H9 (cell line): ENCODE measurements at regions not wholly inside any gene's neighbourhood (a gene's known extent, or its start where the extent isn't known, plus 50 kb on each side); places are given as distances from the start of the nearest gene placed in this dataset.

Experiments
- DNase-seq: peaks from one replicate; pipeline ENCODE4 v3.0.0-alpha.2; 2017
- H2AFZ ChIP-seq: one replicate; pipeline ENCODE4 v1.6.1; 2013; ENCODE audit warnings: mild to moderate bottlenecking, low read length, control low read depth, moderate library complexity
- H2AK5ac ChIP-seq: 2 replicates; pipeline ENCODE4 v1.6.1; 2013; ENCODE audit warnings: low read length, control low read depth, mixed read lengths; ENCODE audit not compliant: insufficient read length
- H2BK120ac ChIP-seq: one replicate; pipeline ENCODE4 v1.6.1; 2013; ENCODE audit warnings: low read depth, mild to moderate bottlenecking, low read length, control low read depth, inconsistent platforms; ENCODE audit not compliant: poor library complexity, severe bottlenecking
- H2BK12ac ChIP-seq: 2 replicates; pipeline ENCODE4 v1.6.1; 2013; ENCODE audit warnings: low read length, control low read depth, mixed read lengths, low read depth; ENCODE audit not compliant: insufficient read length
- H2BK15ac ChIP-seq: 2 replicates; pipeline ENCODE4 v1.6.1; 2013; ENCODE audit warnings: low read depth, low read length, control low read depth
- H2BK20ac ChIP-seq: one replicate; pipeline ENCODE4 v1.6.1; 2013; ENCODE audit warnings: low read depth, mild to moderate bottlenecking, low read length, control low read depth, inconsistent platforms; ENCODE audit not compliant: poor library complexity, severe bottlenecking
- H2BK5ac ChIP-seq: 2 replicates; pipeline ENCODE4 v1.6.1; 2013; ENCODE audit warnings: low read length, control low read depth, mixed read lengths; ENCODE audit not compliant: insufficient read length
- H3K14ac ChIP-seq: 2 replicates; pipeline ENCODE4 v1.6.1; 2013; ENCODE audit warnings: low read length, control low read depth; ENCODE audit not compliant: insufficient read depth
- H3K18ac ChIP-seq: 2 replicates; pipeline ENCODE4 v1.6.1; 2013; ENCODE audit warnings: low read depth, mild to moderate bottlenecking, mixed read lengths, low read length, control low read depth; ENCODE audit not compliant: insufficient read length
- H3K23ac ChIP-seq: 2 replicates; pipeline ENCODE4 v1.6.1; 2013; ENCODE audit warnings: low read length, control low read depth, mixed read lengths, low read depth; ENCODE audit not compliant: insufficient read length
- H3K23me2 ChIP-seq: 2 replicates; pipeline ENCODE4 v1.6.1; 2013; ENCODE audit warnings: low read depth, mild to moderate bottlenecking, mixed read lengths, low read length, control low read depth; ENCODE audit not compliant: insufficient read length, poor library complexity, severe bottlenecking
- H3K27ac ChIP-seq: 2 replicates; pipeline ENCODE4 v1.5.1; 2013; ENCODE audit warnings: low read length, control low read depth, mixed read lengths, low read depth; ENCODE audit not compliant: insufficient read length
- H3K27me3 ChIP-seq: 2 replicates; pipeline ENCODE4 v1.6.1; 2013; ENCODE audit warnings: low read length, control low read depth, inconsistent platforms; ENCODE audit not compliant: insufficient read depth
- H3K4ac ChIP-seq: 2 replicates; pipeline ENCODE4 v1.6.1; 2013; ENCODE audit warnings: low read depth, mild to moderate bottlenecking, control low read depth, inconsistent platforms, low read length, moderate library complexity
- H3K4me1 ChIP-seq: 2 replicates; pipeline ENCODE4 v1.6.1; 2013; ENCODE audit warnings: low read length, control low read depth, inconsistent platforms; ENCODE audit not compliant: insufficient read depth
- H3K4me2 ChIP-seq: 2 replicates; pipeline ENCODE4 v1.6.1; 2013; ENCODE audit warnings: low read length, control low read depth, mixed read lengths; ENCODE audit not compliant: insufficient read length, insufficient read depth
- H3K56ac ChIP-seq: 2 replicates; pipeline ENCODE4 v1.6.1; 2013; ENCODE audit warnings: low read depth, mild to moderate bottlenecking, mixed read lengths, low read length, control low read depth; ENCODE audit not compliant: insufficient read length
- H3K79me1 ChIP-seq: 2 replicates; pipeline ENCODE4 v1.6.1; 2013; ENCODE audit warnings: low read depth, mild to moderate bottlenecking, moderate library complexity, low read length, control low read depth, inconsistent platforms; ENCODE audit not compliant: insufficient read depth, poor library complexity, severe bottlenecking
- H3K79me2 ChIP-seq: 2 replicates; pipeline ENCODE4 v1.6.1; 2013; ENCODE audit warnings: low read length, control low read depth, inconsistent platforms; ENCODE audit not compliant: insufficient read depth
- H3K9ac ChIP-seq: 2 replicates; pipeline ENCODE4 v1.6.1; 2013; ENCODE audit warnings: low read length, control low read depth, mixed read lengths; ENCODE audit not compliant: insufficient read length; ENCODE audit errors: extremely low read depth
- H3K9me3 ChIP-seq: one replicate; pipeline ENCODE4 v1.6.1; 2013; ENCODE audit warnings: low read depth, low read length, inconsistent platforms; ENCODE audit not compliant: control insufficient read depth
- H3T11ph ChIP-seq: one replicate; pipeline ENCODE4 v1.6.1; 2013; ENCODE audit warnings: mild to moderate bottlenecking, low read length, control low read depth, inconsistent platforms
- H4K20me1 ChIP-seq: one replicate; pipeline ENCODE4 v1.6.1; 2013; ENCODE audit not compliant: control insufficient read depth, insufficient read length, insufficient read depth
- H4K5ac ChIP-seq: 2 replicates; pipeline ENCODE4 v1.6.1; 2013; ENCODE audit warnings: low read depth, mild to moderate bottlenecking, mixed read lengths, low read length, control low read depth; ENCODE audit not compliant: insufficient read length
- H4K8ac ChIP-seq: replicated peaks from 2 replicates; pipeline ENCODE4 v1.6.1; 2013; ENCODE audit warnings: low read length, control low read depth, mixed read lengths, low read depth; ENCODE audit not compliant: insufficient read length
- H4K91ac ChIP-seq: 2 replicates; pipeline ENCODE4 v1.6.1; 2013; ENCODE audit warnings: low read depth, mild to moderate bottlenecking, moderate library complexity, mixed read lengths, low read length, control low read depth; ENCODE audit not compliant: insufficient read length
- H3K27ac Mint-ChIP-seq, 3 experiments: 2 replicates in 2 of 3; 3 replicates in 1 of 3; pipeline ENCODE4 v1.8.0; 2020 to 2021; ENCODE audit warnings: mixed read lengths in 3 of 3, mild to moderate bottlenecking in 1 of 3, moderate library complexity in 1 of 3
- H3K27me3 Mint-ChIP-seq: 2 replicates; pipeline ENCODE4 v1.8.0; 2021; ENCODE audit warnings: low read depth, mild to moderate bottlenecking, moderate library complexity, mixed read lengths
- H3K36me3 Mint-ChIP-seq, 3 experiments: 2 replicates in 2 of 3; 3 replicates in 1 of 3; pipeline ENCODE4 v1.8.0; 2020 to 2021; ENCODE audit warnings: low read depth in 3 of 3, mixed read lengths in 3 of 3; ENCODE audit not compliant: insufficient read depth in 1 of 3
- H3K4me1 Mint-ChIP-seq, 2 experiments: 2 replicates each; pipeline ENCODE4 v1.8.0; 2020; ENCODE audit warnings: mixed read lengths in 2 of 2
- H3K4me3 Mint-ChIP-seq, 2 experiments: 2 replicates in 1 of 2; 3 replicates in 1 of 2; pipeline ENCODE4 v1.8.0; 2020 to 2021; ENCODE audit warnings: mild to moderate bottlenecking in 2 of 2, mixed read lengths in 2 of 2, moderate library complexity in 1 of 2
- H3K9me3 Mint-ChIP-seq, 2 experiments: 2 replicates in 1 of 2; 3 replicates in 1 of 2; pipeline ENCODE4 v1.8.0; 2020; ENCODE audit warnings: mild to moderate bottlenecking in 2 of 2, mixed read lengths in 2 of 2, moderate library complexity in 1 of 2
- CTCF ChIP-seq: fragments of 200-600 bp; sonication (generic); conservative IDR thresholded peaks from 3 replicates; pipeline ENCODE4 v1.8.0; 2021; ENCODE audit warnings: antibody characterized with exemption, mild to moderate bottlenecking
- WGBS: extraction: QIAGEN DNeasy Blood & Tissue Kit; methylation state at CpG from one replicate; pipeline ENCODE4 v1.1.7; 2013; ENCODE audit warnings: missing lambda C conversion rate, low lambda C conversion rate, mixed read lengths; ENCODE audit not compliant: insufficient read length; ENCODE audit errors: extremely low coverage; 5-methylcytosine and 5-hydroxymethylcytosine counted together

GRCh38 chr2:83067947-83068346 is 1391.1 kb downstream of the SUCLG1 start:
- WGBS: no CpG with 5 or more reads among the region's 1 CpG
- no peak overlapping the region for H3K4me2 ChIP-seq
- no peak overlapping the region for H4K5ac ChIP-seq
- H3K4me1 Mint-ChIP-seq: peaks cover 0 to 10% of the 10 kb centered on the region in 2 experiments; a peak in 3 of 4 replicates
- H3K79me1 ChIP-seq: no peaks in the 10 kb centered on the region
- H2AFZ ChIP-seq: no peak overlapping the region
- no peak overlapping the region for H3K18ac ChIP-seq
- H3K36me3 Mint-ChIP-seq: no peaks in the 10 kb centered on the region
- no peak overlapping the region for H3K56ac ChIP-seq
- no peak overlapping the region for H3K14ac ChIP-seq
- H3K79me2 ChIP-seq: no peaks in the 10 kb centered on the region
- H2BK120ac ChIP-seq: no peak overlapping the region
- no peak overlapping the region for H2BK12ac ChIP-seq
- H2BK20ac ChIP-seq: no peak overlapping the region
- no peaks in the 10 kb centered on the region for H3K23me2 ChIP-seq
- H2BK5ac ChIP-seq: no peak overlapping the region
- H3K4ac ChIP-seq: no peak overlapping the region
- no peak overlapping the region for H2AK5ac ChIP-seq
- H3K9me3 Mint-ChIP-seq: no peaks in the 10 kb centered on the region
- no peak overlapping the region for H3K4me3 Mint-ChIP-seq
- no peaks in the 10 kb centered on the region for H3K27me3 ChIP-seq
- no peak overlapping the region for H3K23ac ChIP-seq
- DNase-seq: no peak
- no peak overlapping the region for H4K91ac ChIP-seq
- H2BK15ac ChIP-seq: no peak overlapping the region
- H4K20me1 ChIP-seq: no peaks in the 10 kb centered on the region
- H3T11ph ChIP-seq: no peak overlapping the region
- no peak for TF ChIP-seq CTCF
- no peak overlapping the region for H3K9ac ChIP-seq
- no peak overlapping the region for H3K27ac ChIP-seq
- H3K9me3 ChIP-seq: no peaks in the 10 kb centered on the region
- H3K4me1 ChIP-seq: no peaks in the 10 kb centered on the region
- no peak overlapping the region for H4K8ac ChIP-seq
- peaks cover 7% of the 10 kb centered on the region; the same call in 1 of the 2 replicates for H3K27me3 Mint-ChIP-seq
- no peak overlapping the region for H3K27ac Mint-ChIP-seq
